ENCODE measurements at regions not wholly inside any gene's neighbourhood (a gene's known extent, or its start where the extent isn't known, plus 50 kb on each side); places are given as distances from the start of the nearest gene placed in this dataset.
A peak's percentile ranks its signal among the peaks of the same experiment; 100 is the strongest.

GRCh38 chrX:21056622-21057021, 317.6 kb upstream of the CNKSR2 start:
- no peak overlapping the region for H3K4me3 Mint-ChIP-seq
- peaks cover 0 to 5% of the 10 kb centered on the region in 2 donors for H3K9me3 Mint-ChIP-seq
- no peaks in the 10 kb centered on the region for H3K27me3 Mint-ChIP-seq (ENCODE audit: low read depth)
- H3K4me1 Mint-ChIP-seq (ENCODE audit: low read depth), result no peaks in the 10 kb centered on the region
- H3K27ac Mint-ChIP-seq, result no peak overlapping the region
- no peak for DNase-seq
- peaks cover 0 to 5% of the 10 kb centered on the region in 2 donors for H3K36me3 Mint-ChIP-seq (ENCODE audit: insufficient read depth in 2 of 2)
- ATAC-seq (replicated peaks in 1 of 2), result no peak

GRCh38 chrX:21047034-21047455, 327.2 kb upstream of the CNKSR2 start:
- Mint-ChIP-seq H3K4me1 (ENCODE audit: low read depth) (no peaks in the 10 kb centered on the region), H3K36me3 (ENCODE audit: insufficient read depth in 2 of 2) (no peaks in the 10 kb centered on the region), H3K27ac (no peak overlapping the region), H3K27me3 (ENCODE audit: low read depth) (peaks cover 11% of the 10 kb centered on the region), H3K9me3 (peaks cover 0 to 1% of the 10 kb centered on the region in 2 donors), H3K4me3 (no peak overlapping the region)
- DNase-seq, result no peak
- no peak for ATAC-seq (replicated peaks in 1 of 2)

GRCh38 chrX:21014326-21014725, 359.9 kb upstream of the CNKSR2 start:
- no peaks in the 10 kb centered on the region for H3K4me1 Mint-ChIP-seq (ENCODE audit: low read depth)
- no peaks in the 10 kb centered on the region for H3K36me3 Mint-ChIP-seq (ENCODE audit: insufficient read depth in 2 of 2)
- no peaks in the 10 kb centered on the region for H3K27me3 Mint-ChIP-seq (ENCODE audit: low read depth)
- H3K9me3 Mint-ChIP-seq, result peaks cover 0 to 2% of the 10 kb centered on the region in 2 donors
- no peak overlapping the region for H3K4me3 Mint-ChIP-seq
- DNase-seq (no peak), ATAC-seq (replicated peaks in 1 of 2) (no peak)
- no peak overlapping the region for H3K27ac Mint-ChIP-seq

- Mint-ChIP-seq H3K36me3 (ENCODE audit: insufficient read depth in 2 of 2) (no peaks in the 10 kb centered on the region), H3K27ac (no peak overlapping the region), H3K27me3 (ENCODE audit: low read depth) (peaks cover 10% of the 10 kb centered on the region), H3K4me1 (ENCODE audit: low read depth) (no peaks in the 10 kb centered on the region), H3K9me3 (no peaks in the 10 kb centered on the region), H3K4me3 (no peak overlapping the region)
- no peak for DNase-seq
- no peak for ATAC-seq (replicated peaks in 1 of 2)
Measured at GRCh38 chrX:21004835-21005234, 369.4 kb upstream of the CNKSR2 start.

- no peak overlapping the region for H3K4me3 Mint-ChIP-seq
Measured at GRCh38 chrX:20995829-20996228, 378.4 kb upstream of the CNKSR2 start.

GRCh38 chrX:20989361-20989760, 384.9 kb upstream of the CNKSR2 start:
- H3K27me3 Mint-ChIP-seq (ENCODE audit: low read depth), result peaks cover 19% of the 10 kb centered on the region
- no peak for DNase-seq

More at GRCh38 chrX:20995829-20996228, 378.4 kb upstream of the CNKSR2 start:
- Mint-ChIP-seq H3K9me3 (no peaks in the 10 kb centered on the region), H3K27ac (no peak overlapping the region), H3K4me1 (ENCODE audit: low read depth) (no peaks in the 10 kb centered on the region), H3K36me3 (ENCODE audit: insufficient read depth in 2 of 2) (no peaks in the 10 kb centered on the region), H3K27me3 (ENCODE audit: low read depth) (peaks cover 23% of the 10 kb centered on the region)
- DNase-seq (no peak), ATAC-seq (replicated peaks in 1 of 2) (no peak)

GRCh38 chrX:20988804-20989203, 385.4 kb upstream of the CNKSR2 start:
- peak in 1 of 2 donors; percentile 26 for ATAC-seq (replicated peaks in 1 of 2)
- H3K27me3 Mint-ChIP-seq (ENCODE audit: low read depth), result peaks cover 19% of the 10 kb centered on the region

More at GRCh38 chrX:20989361-20989760, 384.9 kb upstream of the CNKSR2 start:
- Mint-ChIP-seq H3K36me3 (ENCODE audit: insufficient read depth in 2 of 2) (no peaks in the 10 kb centered on the region), H3K9me3 (peaks cover 0 to 2% of the 10 kb centered on the region in 2 donors), H3K27ac (no peak overlapping the region), H3K4me1 (ENCODE audit: low read depth) (no peaks in the 10 kb centered on the region), H3K4me3 (no peak overlapping the region)
- no peak for ATAC-seq (replicated peaks in 1 of 2)

GRCh38 chrX:20988118-20988517, 386.1 kb upstream of the CNKSR2 start:
- DNase-seq, result no peak
- ATAC-seq (replicated peaks in 1 of 2), result no peak
- H3K4me3 Mint-ChIP-seq, result no peak overlapping the region
- H3K9me3 Mint-ChIP-seq, result peaks cover 0 to 2% of the 10 kb centered on the region in 2 donors
- H3K27ac Mint-ChIP-seq, result no peak overlapping the region
- H3K27me3 Mint-ChIP-seq (ENCODE audit: low read depth), result peaks cover 19% of the 10 kb centered on the region
- H3K4me1 Mint-ChIP-seq (ENCODE audit: low read depth), result no peaks in the 10 kb centered on the region
- H3K36me3 Mint-ChIP-seq (ENCODE audit: insufficient read depth in 2 of 2), result no peaks in the 10 kb centered on the region

More at GRCh38 chrX:20988804-20989203, 385.4 kb upstream of the CNKSR2 start:
- Mint-ChIP-seq H3K36me3 (ENCODE audit: insufficient read depth in 2 of 2) (no peaks in the 10 kb centered on the region), H3K27ac (no peak overlapping the region), H3K9me3 (peaks cover 0 to 2% of the 10 kb centered on the region in 2 donors), H3K4me3 (no peak overlapping the region), H3K4me1 (ENCODE audit: low read depth) (no peaks in the 10 kb centered on the region)
- DNase-seq, result no peak

- H3K36me3 Mint-ChIP-seq (ENCODE audit: insufficient read depth in 2 of 2), result no peaks in the 10 kb centered on the region
- no peak overlapping the region for H3K27ac Mint-ChIP-seq
- H3K9me3 Mint-ChIP-seq, result no peaks in the 10 kb centered on the region
- H3K4me1 Mint-ChIP-seq (ENCODE audit: low read depth), result no peaks in the 10 kb centered on the region
- no peaks in the 10 kb centered on the region for H3K27me3 Mint-ChIP-seq (ENCODE audit: low read depth)
- no peak overlapping the region for H3K4me3 Mint-ChIP-seq
- ATAC-seq (replicated peaks in 1 of 2) (no peak), DNase-seq (no peak)
Measured at GRCh38 chrX:20980426-20980825, 393.8 kb upstream of the CNKSR2 start.

- Mint-ChIP-seq H3K27me3 (ENCODE audit: low read depth) (no peaks in the 10 kb centered on the region), H3K4me3 (no peak overlapping the region), H3K4me1 (ENCODE audit: low read depth) (no peaks in the 10 kb centered on the region), H3K36me3 (ENCODE audit: insufficient read depth in 2 of 2) (no peaks in the 10 kb centered on the region), H3K9me3 (no peaks in the 10 kb centered on the region), H3K27ac (no peak overlapping the region)
- ATAC-seq (replicated peaks in 1 of 2) (no peak), DNase-seq (no peak)
Measured at GRCh38 chrX:20974326-20974725, 399.9 kb upstream of the CNKSR2 start.

GRCh38 chrX:20973038-20973437, 401.2 kb upstream of the CNKSR2 start:
- DNase-seq, result no peak
- Mint-ChIP-seq H3K4me1 (ENCODE audit: low read depth) (no peaks in the 10 kb centered on the region), H3K9me3 (no peaks in the 10 kb centered on the region), H3K27ac (no peak overlapping the region), H3K4me3 (no peak overlapping the region), H3K36me3 (ENCODE audit: insufficient read depth in 2 of 2) (no peaks in the 10 kb centered on the region), H3K27me3 (ENCODE audit: low read depth) (no peaks in the 10 kb centered on the region)
- ATAC-seq (replicated peaks in 1 of 2), result no peak

- no peaks in the 10 kb centered on the region for H3K36me3 Mint-ChIP-seq (ENCODE audit: insufficient read depth in 2 of 2)
- peaks cover 2% of the 10 kb centered on the region in 2 donors for H3K9me3 Mint-ChIP-seq
- ATAC-seq (replicated peaks in 1 of 2), result no peak
- no peaks in the 10 kb centered on the region for H3K4me1 Mint-ChIP-seq (ENCODE audit: low read depth)
- H3K27ac Mint-ChIP-seq, result no peak overlapping the region
- DNase-seq, result no peak
- no peak overlapping the region for H3K4me3 Mint-ChIP-seq
- peaks cover 6% of the 10 kb centered on the region for H3K27me3 Mint-ChIP-seq (ENCODE audit: low read depth)
Measured at GRCh38 chrX:20971250-20971649, 403.0 kb upstream of the CNKSR2 start.

- no peak for DNase-seq
- Mint-ChIP-seq H3K27ac (no peak overlapping the region), H3K27me3 (ENCODE audit: low read depth) (peaks cover 6% of the 10 kb centered on the region), H3K4me1 (ENCODE audit: low read depth) (no peaks in the 10 kb centered on the region), H3K4me3 (no peak overlapping the region), H3K9me3 (peaks cover 2% of the 10 kb centered on the region in 2 donors), H3K36me3 (ENCODE audit: insufficient read depth in 2 of 2) (no peaks in the 10 kb centered on the region)
- ATAC-seq (replicated peaks in 1 of 2), result no peak
Measured at GRCh38 chrX:20969565-20969964, 404.7 kb upstream of the CNKSR2 start.

GRCh38 chrX:20968996-20969395, 405.2 kb upstream of the CNKSR2 start:
- ATAC-seq (replicated peaks in 1 of 2), result no peak
- H3K27me3 Mint-ChIP-seq (ENCODE audit: low read depth), result peaks cover 6% of the 10 kb centered on the region

More at GRCh38 chrX:20968996-20969395, 405.2 kb upstream of the CNKSR2 start:
- no peak for DNase-seq
- Mint-ChIP-seq H3K27ac (no peak overlapping the region), H3K4me1 (ENCODE audit: low read depth) (no peaks in the 10 kb centered on the region), H3K9me3 (peaks cover 2% of the 10 kb centered on the region in 2 donors), H3K36me3 (ENCODE audit: insufficient read depth in 2 of 2) (no peaks in the 10 kb centered on the region), H3K4me3 (no peak overlapping the region)
